Loucy (cell line): ENCODE measurements at regions not wholly inside any gene's neighbourhood (a gene's known extent, or its start where the extent isn't known, plus 50 kb on each side); places are given as distances from the start of the nearest gene placed in this dataset.

Experiments used
- H2AFZ ChIP-seq: fragments of 200-600 bp; sonication (generic); 2 replicates; pipeline ENCODE4 v1.6.0; 2016; ENCODE audit warnings: antibody characterized with exemption, mild to moderate bottlenecking, low read length, moderate library complexity
- H3F3A ChIP-seq: fragments of 200-600 bp; 2 replicates; pipeline ENCODE4 v1.6.0; 2016; ENCODE audit warnings: antibody characterized with exemption, low read depth, mild to moderate bottlenecking
- H3K27me3 ChIP-seq: fragments of 200-600 bp; sonication (generic); 2 replicates; pipeline ENCODE4 v1.6.1; 2014; ENCODE audit warnings: low read length, mild to moderate bottlenecking; ENCODE audit not compliant: insufficient read depth, poor library complexity, severe bottlenecking
- H3K36me3 ChIP-seq: fragments of 200-600 bp; sonication (generic); 2 replicates; pipeline ENCODE4 v1.6.1; 2016; ENCODE audit warnings: low read length; ENCODE audit not compliant: insufficient read depth
- H3K4me1 ChIP-seq: fragments of 200-600 bp; sonication (generic); 2 replicates; pipeline ENCODE4 v1.5.1; 2014; ENCODE audit warnings: low read length, mild to moderate bottlenecking; ENCODE audit not compliant: insufficient read depth, poor library complexity, severe bottlenecking
- H3K4me2 ChIP-seq: fragments of 200-600 bp; sonication (generic); 2 replicates; pipeline ENCODE4 v1.6.0; 2014; ENCODE audit warnings: antibody characterized with exemption, low read length, low read depth, mild to moderate bottlenecking; ENCODE audit not compliant: poor library complexity, severe bottlenecking
- H3K4me3 ChIP-seq: fragments of 200-600 bp; sonication (generic); 2 replicates; pipeline ENCODE4 v1.5.1; 2014; ENCODE audit warnings: low read length, mild to moderate bottlenecking, mixed read lengths; ENCODE audit not compliant: poor library complexity, severe bottlenecking
- H3K79me2 ChIP-seq: fragments of 200-600 bp; sonication (generic); 2 replicates; pipeline ENCODE4 v1.6.1; 2014; ENCODE audit warnings: low read length; ENCODE audit not compliant: insufficient read depth
- H3K9ac ChIP-seq: fragments of 200-600 bp; sonication (generic); 2 replicates; pipeline ENCODE4 v1.6.0; 2014; ENCODE audit warnings: mild to moderate bottlenecking, low read depth, low read length, moderate library complexity; ENCODE audit not compliant: poor library complexity, severe bottlenecking
- H3K9me2 ChIP-seq: fragments of 200-600 bp; sonication (generic); replicated peaks from 2 replicates; pipeline ENCODE4 v1.6.1; 2016; ENCODE audit warnings: low read depth, low read length, mixed read lengths
- H3K9me3 ChIP-seq: fragments of 200-600 bp; sonication (generic); 2 replicates; pipeline ENCODE4 v1.6.1; 2014; ENCODE audit warnings: mild to moderate bottlenecking, antibody characterized with exemption, low read length, low read depth; ENCODE audit not compliant: insufficient read depth
- H4K20me1 ChIP-seq: fragments of 200-600 bp; sonication (generic); 2 replicates; pipeline ENCODE4 v1.6.0; 2014; ENCODE audit warnings: antibody characterized with exemption, low read length, mild to moderate bottlenecking; ENCODE audit not compliant: insufficient read depth, poor library complexity, severe bottlenecking
- CTCF ChIP-seq: fragments of 200-600 bp; sonication (generic); conservative IDR thresholded peaks from 2 replicates; pipeline ENCODE4 v1.5.1; 2014; ENCODE audit warnings: mild to moderate bottlenecking, antibody characterized with exemption, low read length
- EZH2phosphoT487 ChIP-seq: fragments of 200-600 bp; IDR thresholded peaks from 2 replicates; pipeline ENCODE4 v1.6.1; 2018; ENCODE audit warnings: antibody characterized with exemption, mild to moderate bottlenecking, moderate library complexity, borderline replicate concordance

- TF ChIP-seq CTCF: no peak
- TF ChIP-seq EZH2phosphoT487: no peak
- no peak overlapping the region for H2AFZ ChIP-seq
- no peak overlapping the region for H3K4me2 ChIP-seq
- H3K9ac ChIP-seq: no peak overlapping the region
- no peaks in the 10 kb centered on the region for H3K4me1 ChIP-seq
- H3K27me3 ChIP-seq: no peaks in the 10 kb centered on the region
- H3F3A ChIP-seq: no peaks in the 10 kb centered on the region
- H3K9me3 ChIP-seq: no peaks in the 10 kb centered on the region; the same call in 1 of the 2 replicates
- H3K79me2 ChIP-seq: no peaks in the 10 kb centered on the region
- H3K4me3 ChIP-seq: no peak overlapping the region
- H4K20me1 ChIP-seq: no peaks in the 10 kb centered on the region
- no peaks in the 10 kb centered on the region for H3K36me3 ChIP-seq
- no peaks in the 10 kb centered on the region for H3K9me2 ChIP-seq
Measured at GRCh38 chr21:19275065-19275464, 871.5 kb upstream of the TMPRSS15 start.

- H3F3A ChIP-seq: no peaks in the 10 kb centered on the region
- H3K9me2 ChIP-seq: no peaks in the 10 kb centered on the region
- H2AFZ ChIP-seq: no peak overlapping the region
- H3K4me2 ChIP-seq: no peak overlapping the region
- TF ChIP-seq CTCF: no peak
- TF ChIP-seq EZH2phosphoT487: no peak
- no peak overlapping the region for H3K9ac ChIP-seq
- H4K20me1 ChIP-seq: no peaks in the 10 kb centered on the region
- H3K36me3 ChIP-seq: no peaks in the 10 kb centered on the region
- H3K79me2 ChIP-seq: no peaks in the 10 kb centered on the region
- H3K4me1 ChIP-seq: no peaks in the 10 kb centered on the region
- no peaks in the 10 kb centered on the region; the same call in 1 of the 2 replicates for H3K9me3 ChIP-seq
- no peaks in the 10 kb centered on the region for H3K27me3 ChIP-seq
- no peak overlapping the region for H3K4me3 ChIP-seq
Measured at GRCh38 chr21:19276665-19277064, 873.1 kb upstream of the TMPRSS15 start.

- Histone ChIP-seq H3K9me3 (no peaks in the 10 kb centered on the region), H2AFZ (no peak overlapping the region), H3K9me2 (no peaks in the 10 kb centered on the region), H3K36me3 (no peaks in the 10 kb centered on the region), H4K20me1 (no peaks in the 10 kb centered on the region), H3K4me1 (no peaks in the 10 kb centered on the region), H3K4me2 (no peak overlapping the region), H3F3A (no peaks in the 10 kb centered on the region), H3K79me2 (no peaks in the 10 kb centered on the region), H3K4me3 (no peak overlapping the region), H3K27me3 (no peaks in the 10 kb centered on the region), H3K9ac (no peak overlapping the region)
- TF ChIP-seq CTCF: no peak
- TF ChIP-seq EZH2phosphoT487: no peak
Measured at GRCh38 chr21:19286876-19287275, 883.3 kb upstream of the TMPRSS15 start.
